Skeletal muscle tissue (tissue), 3 donors: ENCODE measurements at regions not wholly inside any gene's neighbourhood (a gene's known extent, or its start where the extent isn't known, plus 50 kb on each side); places are given as distances from the start of the nearest gene placed in this dataset.

ENCODE experiments used
- H3K27ac ChIP-seq: one replicate; pipeline ENCODE4 v1.7.0; 2013; ENCODE audit warnings: mild to moderate bottlenecking, low read depth, low read length, inconsistent platforms
- H3K27me3 ChIP-seq, 3 donors: one replicate each; pipeline ENCODE4 v1.7.0; 2013; ENCODE audit warnings: low read length in 3 of 3; ENCODE audit not compliant: control insufficient read depth in 3 of 3, insufficient read depth in 3 of 3
- H3K36me3 ChIP-seq, 3 donors: one replicate each; pipeline ENCODE4 v1.7.0; 2013; ENCODE audit warnings: low read length in 3 of 3; ENCODE audit not compliant: control insufficient read depth in 3 of 3, insufficient read depth in 3 of 3
- H3K4me1 ChIP-seq, 3 donors: one replicate each; pipeline ENCODE4 v1.7.0; 2013; ENCODE audit warnings: low read length in 3 of 3, mild to moderate bottlenecking in 3 of 3; ENCODE audit not compliant: control insufficient read depth in 3 of 3, insufficient read depth in 3 of 3
- H3K4me3 ChIP-seq, 3 donors: one replicate each; pipeline ENCODE4 v1.7.0; 2013; ENCODE audit warnings: low read length in 3 of 3
- H3K9ac ChIP-seq, 3 donors: one replicate each; pipeline ENCODE4 v1.7.0; 2013; ENCODE audit warnings: low read length in 3 of 3, mild to moderate bottlenecking in 3 of 3, moderate library complexity in 2 of 3, low read depth in 1 of 3
- H3K9me3 ChIP-seq, 3 donors: one replicate each; pipeline ENCODE4 v1.7.0; 2013; ENCODE audit warnings: low read length in 3 of 3; ENCODE audit not compliant: control insufficient read depth in 3 of 3
- donor health status: Osteomylitis.

DNA sequence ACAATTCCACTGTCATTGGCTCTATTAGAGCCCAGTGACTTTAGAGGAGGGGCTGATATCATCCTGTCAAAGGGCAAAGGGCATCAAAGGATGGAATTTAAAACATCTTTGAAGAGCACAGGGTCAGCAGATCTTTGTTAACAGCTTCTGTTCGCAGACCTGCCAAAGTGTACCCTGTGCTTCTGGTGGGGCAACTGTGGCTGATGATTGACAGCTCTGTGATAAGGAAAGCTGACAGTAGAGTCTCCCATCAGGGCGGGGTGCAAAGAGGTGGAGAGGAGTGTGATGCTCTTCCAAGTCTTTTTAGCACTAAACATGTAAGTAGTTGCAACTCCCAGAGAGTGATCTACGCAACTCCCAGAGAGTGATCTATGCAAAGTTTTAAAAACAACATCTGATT is 742.1 kb upstream of the SOX9 start:
- Histone ChIP-seq H3K27ac (no peak overlapping the region), H3K9ac (no peak overlapping the region), H3K36me3 (no peaks in the 10 kb centered on the region), H3K27me3 (no peaks in the 10 kb centered on the region), H3K4me1 (no peaks in the 10 kb centered on the region), H3K9me3 (no peaks in the 10 kb centered on the region), H3K4me3 (no peak overlapping the region)

DNA sequence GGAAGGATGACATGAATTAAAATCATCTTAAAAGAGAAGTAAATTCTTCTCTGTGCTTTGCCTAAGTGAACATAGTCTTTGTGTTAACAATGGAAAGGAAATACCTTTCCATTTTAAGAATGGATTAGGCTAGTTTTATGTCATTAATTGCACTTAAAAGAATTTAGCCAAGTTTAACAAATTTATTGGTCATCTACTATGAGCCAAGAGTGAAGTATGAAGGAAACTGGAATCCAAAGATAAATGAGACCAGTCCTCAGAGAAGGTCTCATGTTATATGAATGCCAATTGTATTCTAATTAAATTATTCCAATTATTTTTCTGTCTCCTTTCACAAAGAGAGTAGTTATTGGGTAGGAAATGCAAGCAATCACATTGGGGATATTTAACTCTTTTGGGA is 741.3 kb upstream of the SOX9 start:
- Histone ChIP-seq H3K4me3 (no peak overlapping the region), H3K27ac (no peak overlapping the region), H3K27me3 (no peaks in the 10 kb centered on the region), H3K4me1 (no peaks in the 10 kb centered on the region), H3K9ac (no peak overlapping the region), H3K9me3 (no peaks in the 10 kb centered on the region), H3K36me3 (no peaks in the 10 kb centered on the region)

DNA sequence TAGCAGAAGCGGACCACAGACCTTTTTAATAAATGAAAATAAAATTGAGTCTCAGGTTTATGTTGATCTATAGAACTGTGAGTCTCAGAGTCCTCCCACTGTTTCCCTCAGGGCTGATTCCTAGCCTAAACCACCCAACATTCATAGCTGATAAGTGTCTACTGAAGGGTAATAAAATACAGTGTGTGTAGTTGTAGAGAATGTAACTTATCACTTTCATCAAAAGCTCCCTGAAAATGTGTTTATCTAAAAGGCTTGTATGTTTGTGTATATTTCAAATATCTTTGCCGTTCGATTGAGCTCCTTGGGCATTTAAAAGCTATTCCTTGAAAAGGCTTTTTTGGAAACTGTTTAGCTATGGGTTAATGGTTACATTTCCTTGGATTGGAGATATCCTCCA is 740.3 kb upstream of the SOX9 start:
- no peaks in the 10 kb centered on the region for H3K4me1 ChIP-seq
- H3K36me3 ChIP-seq = no peaks in the 10 kb centered on the region
- no peak overlapping the region for H3K4me3 ChIP-seq
- H3K9ac ChIP-seq = no peak overlapping the region
- H3K27me3 ChIP-seq = no peaks in the 10 kb centered on the region
- no peak overlapping the region for H3K27ac ChIP-seq
- H3K9me3 ChIP-seq = no peaks in the 10 kb centered on the region

DNA sequence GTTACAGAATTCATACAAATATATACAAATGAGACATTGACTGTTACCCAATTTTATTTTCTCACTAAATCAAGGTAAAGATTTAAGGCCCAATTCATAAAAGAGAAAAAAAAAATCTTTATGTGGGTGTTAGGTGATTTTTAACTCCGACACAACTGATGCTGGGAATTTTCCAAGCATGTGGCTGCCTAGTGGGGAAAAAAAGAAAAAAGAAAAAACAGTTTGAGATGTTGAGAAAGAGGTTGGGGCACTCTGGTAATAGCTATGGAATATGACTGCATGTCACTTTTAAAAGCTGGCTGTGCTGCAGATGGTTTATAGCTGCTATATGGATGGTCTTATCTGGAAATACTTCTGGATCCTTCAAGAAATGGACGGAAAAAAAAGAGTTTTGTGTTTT is 739.9 kb upstream of the SOX9 start:
- no peaks in the 10 kb centered on the region for H3K4me1 ChIP-seq
- H3K9ac ChIP-seq = no peak overlapping the region
- H3K27ac ChIP-seq = no peak overlapping the region
- H3K4me3 ChIP-seq = no peak overlapping the region
- no peaks in the 10 kb centered on the region for H3K36me3 ChIP-seq
- H3K9me3 ChIP-seq = no peaks in the 10 kb centered on the region
- no peaks in the 10 kb centered on the region for H3K27me3 ChIP-seq

DNA sequence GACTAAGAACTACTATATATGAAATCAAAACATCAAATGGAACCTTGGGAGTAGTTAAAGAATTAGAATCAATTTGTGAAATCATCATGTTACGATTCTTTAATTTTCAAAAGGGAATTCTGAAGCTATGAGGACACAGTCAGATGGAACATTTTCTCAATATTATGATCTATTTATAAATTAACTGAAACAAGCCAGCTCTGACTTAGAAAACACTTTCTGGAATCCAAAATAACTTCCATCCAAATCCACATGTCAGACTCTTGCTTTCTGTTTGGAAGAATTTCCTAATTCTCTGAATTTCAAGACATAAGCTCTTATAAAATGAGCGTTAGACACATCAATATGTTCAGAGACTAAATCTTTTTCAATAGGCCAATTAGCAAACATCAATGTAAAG is 737.7 kb upstream of the SOX9 start:
- Histone ChIP-seq H3K4me3 (no peak overlapping the region), H3K4me1 (no peaks in the 10 kb centered on the region), H3K9ac (no peak overlapping the region), H3K36me3 (no peaks in the 10 kb centered on the region), H3K27me3 (no peaks in the 10 kb centered on the region), H3K9me3 (no peaks in the 10 kb centered on the region), H3K27ac (no peak overlapping the region)

DNA sequence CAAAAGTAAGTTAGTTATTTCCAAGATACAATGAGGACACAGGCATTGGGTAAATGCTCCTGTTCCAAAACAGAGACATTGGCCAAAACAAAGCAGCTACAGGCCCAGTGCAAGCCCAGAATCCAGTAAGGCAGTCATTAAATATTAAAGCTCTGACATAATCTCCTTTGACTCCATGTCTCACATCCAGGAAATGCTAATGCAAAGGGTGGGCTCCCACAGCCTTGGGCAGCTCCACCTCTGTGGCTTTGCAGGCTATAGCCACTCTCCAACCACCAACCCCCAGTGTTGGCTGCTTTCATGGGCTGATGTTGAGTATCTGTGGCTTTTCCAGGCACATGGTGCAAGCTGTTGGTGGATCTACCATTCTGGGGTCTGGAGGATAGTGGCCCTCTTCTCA is 733.4 kb upstream of the SOX9 start:
- Histone ChIP-seq H3K9me3 (no peaks in the 10 kb centered on the region), H3K27me3 (no peaks in the 10 kb centered on the region), H3K4me1 (no peaks in the 10 kb centered on the region), H3K27ac (no peak overlapping the region), H3K9ac (no peak overlapping the region), H3K36me3 (no peaks in the 10 kb centered on the region), H3K4me3 (no peak overlapping the region)

DNA sequence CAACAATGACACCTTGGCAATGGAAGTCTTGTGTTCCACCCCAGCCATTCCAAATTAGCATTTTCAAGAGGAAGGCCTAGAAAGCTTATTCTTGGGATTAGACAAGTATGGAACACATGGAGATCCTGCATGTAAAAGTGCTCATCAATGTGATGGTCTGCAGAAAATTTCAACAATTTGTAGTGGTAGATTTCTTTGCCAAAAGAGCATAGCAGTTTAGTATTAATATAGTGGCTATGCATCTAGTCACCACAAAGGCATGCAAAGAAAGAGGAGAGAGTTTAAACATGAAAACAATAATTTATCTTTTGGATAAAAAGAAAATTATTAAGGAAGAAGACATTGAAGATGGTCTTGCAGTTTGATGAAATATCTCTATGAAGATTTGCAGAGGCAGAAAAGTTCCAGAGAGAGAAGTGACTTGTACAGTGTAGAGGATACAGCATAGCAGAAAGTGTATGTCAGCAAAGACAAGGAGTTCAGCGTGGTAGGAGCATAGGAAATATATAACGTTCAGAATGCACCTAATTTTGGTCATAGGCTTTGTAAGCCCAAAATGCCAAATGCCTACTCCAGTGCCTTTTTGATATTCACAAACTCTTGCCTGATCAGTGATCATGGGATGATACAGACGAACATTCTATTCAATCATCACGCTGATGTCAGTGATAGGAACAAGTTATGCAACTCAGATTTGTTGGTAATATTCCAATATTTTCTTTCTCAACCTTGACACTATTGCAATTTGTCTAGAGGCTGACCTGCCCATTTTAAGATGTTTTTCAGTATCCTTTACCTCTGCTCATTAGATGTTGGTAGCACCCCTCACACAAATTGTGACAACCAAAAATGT is 727.9 kb upstream of the SOX9 start:
- Histone ChIP-seq H3K27me3 (no peaks in the 10 kb centered on the region), H3K9me3 (no peaks in the 10 kb centered on the region), H3K9ac (no peak overlapping the region), H3K27ac (no peak overlapping the region), H3K4me3 (no peak overlapping the region), H3K4me1 (no peaks in the 10 kb centered on the region), H3K36me3 (no peaks in the 10 kb centered on the region)

DNA sequence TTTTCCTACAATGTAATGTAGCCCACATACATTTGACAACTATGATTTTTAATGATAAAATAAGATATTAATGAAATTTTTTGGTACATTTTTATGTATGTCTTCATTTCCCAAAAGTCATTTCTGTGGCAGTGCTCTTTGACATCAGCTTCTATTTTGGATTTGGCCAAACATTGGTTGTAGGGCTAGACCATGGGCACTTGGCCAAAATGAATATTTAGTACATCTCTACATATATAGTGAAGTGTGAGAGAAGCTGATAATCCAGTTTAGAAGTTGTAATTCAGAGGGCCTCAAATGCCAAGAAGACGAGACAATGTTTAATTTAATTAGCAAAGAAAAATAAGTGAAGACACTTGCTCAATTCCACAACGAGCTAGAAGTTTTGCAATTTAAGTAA is 724.9 kb upstream of the SOX9 start:
- H3K4me3 ChIP-seq = no peak overlapping the region
- no peak overlapping the region for H3K27ac ChIP-seq
- no peaks in the 10 kb centered on the region for H3K9me3 ChIP-seq

DNA sequence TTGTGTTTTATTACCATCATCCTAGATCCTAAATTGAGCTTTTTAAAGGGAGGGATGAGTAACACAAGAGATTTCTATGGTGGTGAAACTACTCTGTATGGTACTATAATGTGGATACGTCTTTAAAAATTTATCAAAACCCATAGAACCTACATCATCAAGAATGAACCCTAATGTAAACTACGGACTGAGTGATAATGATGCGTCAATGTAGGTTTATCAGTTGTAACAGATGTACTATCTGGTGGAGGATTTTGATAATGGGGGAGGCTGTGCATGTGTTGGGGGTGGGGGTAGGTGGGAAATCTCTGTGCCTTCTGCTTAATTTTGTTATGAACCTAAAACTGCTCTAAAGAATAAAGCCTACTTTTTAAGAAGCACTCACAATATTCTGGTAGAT is 724.1 kb upstream of the SOX9 start:
- H3K27ac ChIP-seq = no peak overlapping the region
- H3K9me3 ChIP-seq = no peaks in the 10 kb centered on the region
- no peak overlapping the region for H3K9ac ChIP-seq

More for the DNA sequence above, 724.9 kb upstream of the SOX9 start:
- Histone ChIP-seq H3K36me3 (no peaks in the 10 kb centered on the region), H3K4me1 (no peaks in the 10 kb centered on the region), H3K9ac (no peak overlapping the region), H3K27me3 (no peaks in the 10 kb centered on the region)

DNA sequence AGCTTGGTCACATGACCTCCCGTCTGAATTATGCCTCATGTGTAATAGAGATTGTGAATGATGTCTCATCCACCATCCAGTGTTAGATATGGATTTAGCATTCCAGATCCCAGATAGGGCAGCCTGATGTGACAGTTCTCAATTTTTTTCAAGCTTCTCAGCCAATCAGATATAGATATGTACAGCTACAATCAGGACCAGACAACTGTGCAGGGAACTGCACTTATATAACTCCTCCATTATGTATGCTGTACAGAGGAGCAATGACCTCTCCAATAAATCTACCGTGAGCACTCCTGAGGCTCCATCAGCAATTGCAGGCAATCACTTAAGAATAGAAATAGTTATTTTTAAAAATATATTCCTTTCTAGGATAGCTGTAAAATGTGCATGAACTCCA is 722.8 kb upstream of the SOX9 start:
- no peaks in the 10 kb centered on the region for H3K36me3 ChIP-seq
- no peak overlapping the region for H3K9ac ChIP-seq
- no peak overlapping the region for H3K27ac ChIP-seq
- no peaks in the 10 kb centered on the region for H3K4me1 ChIP-seq
- H3K27me3 ChIP-seq = no peaks in the 10 kb centered on the region
- H3K4me3 ChIP-seq = no peak overlapping the region
- H3K9me3 ChIP-seq = no peaks in the 10 kb centered on the region

More for the DNA sequence above, 724.1 kb upstream of the SOX9 start:
- Histone ChIP-seq H3K27me3 (no peaks in the 10 kb centered on the region), H3K36me3 (no peaks in the 10 kb centered on the region), H3K4me3 (no peak overlapping the region), H3K4me1 (no peaks in the 10 kb centered on the region)
